Fibroblast of lung (primary cell): ENCODE measurements at regions not wholly inside any gene's neighbourhood (a gene's known extent, or its start where the extent isn't known, plus 50 kb on each side); places are given as distances from the start of the nearest gene placed in this dataset.

Experiments
- DNase-seq, 2 donors: peaks; one replicate each; pipeline versions ENCODE4 v3.0.0 to v3.0.0-alpha.2; 2010; ENCODE audit warnings: low read depth in 2 of 2
- H2AFZ ChIP-seq: 2 replicates; pipeline ENCODE4 v1.5.1; 2012; ENCODE audit warnings: low read length, control low read depth, inconsistent platforms
- H3K27ac ChIP-seq: 2 replicates; pipeline ENCODE4 v1.5.1; 2011; ENCODE audit warnings: low read length, control low read depth; ENCODE audit not compliant: insufficient read depth
- H3K27me3 ChIP-seq: 2 replicates; pipeline ENCODE4 v1.5.1; 2011; ENCODE audit warnings: mild to moderate bottlenecking, low read length; ENCODE audit not compliant: control insufficient read depth, insufficient read depth
- H3K36me3 ChIP-seq: 2 replicates; pipeline ENCODE4 v1.5.1; 2011; ENCODE audit warnings: low read length; ENCODE audit not compliant: control insufficient read depth, insufficient read depth
- H3K4me1 ChIP-seq: 2 replicates; pipeline ENCODE4 v1.5.1; 2011; ENCODE audit warnings: low read length; ENCODE audit not compliant: control insufficient read depth, insufficient read depth; ENCODE audit errors: extremely low read depth
- H3K4me2 ChIP-seq: 2 replicates; pipeline ENCODE4 v1.5.1; 2011; ENCODE audit warnings: low read length, control low read depth; ENCODE audit not compliant: insufficient read depth; ENCODE audit errors: extremely low read depth
- H3K4me3 ChIP-seq, 4 experiments: fragments of 200-600 bp in 1 of 4; sonication (generic) in 1 of 4; replicated peaks in 1 of 4; 2 replicates each; pipeline ENCODE4 v1.5.1; 2011 to 2016; ENCODE audit warnings: low read length in 4 of 4, low read depth in 3 of 4, mild to moderate bottlenecking in 3 of 4, control low read depth in 2 of 4, inconsistent platforms in 1 of 4, mixed read lengths in 1 of 4; ENCODE audit not compliant: insufficient read depth in 1 of 4; ENCODE audit errors: control extremely low read depth in 1 of 4
- H3K79me2 ChIP-seq: 2 replicates; pipeline ENCODE4 v1.5.1; 2012; ENCODE audit warnings: mild to moderate bottlenecking, low read length, inconsistent platforms; ENCODE audit not compliant: control insufficient read depth, insufficient read depth
- H3K9ac ChIP-seq: 2 replicates; pipeline ENCODE4 v1.5.1; 2011; ENCODE audit warnings: mild to moderate bottlenecking, low read length, control low read depth; ENCODE audit not compliant: insufficient read depth
- H3K9me3 ChIP-seq: 2 replicates; pipeline ENCODE4 v1.5.1; 2012; ENCODE audit warnings: low read depth, low read length; ENCODE audit not compliant: control insufficient read depth, insufficient read depth
- H4K20me1 ChIP-seq: 2 replicates; pipeline ENCODE4 v1.5.1; 2011; ENCODE audit warnings: low read length; ENCODE audit not compliant: control insufficient read depth, insufficient read depth; ENCODE audit errors: extremely low read depth
- CTCF ChIP-seq, 2 donors: IDR thresholded peaks in 1 of 2; conservative IDR thresholded peaks in 1 of 2; 1 replicate in 1 of 2; 2 replicates in 1 of 2; pipeline ENCODE4 v1.5.1; 2011 to 2012; ENCODE audit warnings: low read length in 2 of 2, control low read depth in 1 of 2, inconsistent platforms in 1 of 2, low read depth in 1 of 2, mild to moderate bottlenecking in 1 of 2
- EZH2 ChIP-seq: IDR thresholded peaks from 2 replicates; pipeline ENCODE4 v1.5.1; 2012; ENCODE audit warnings: low read length, control low read depth, mild to moderate bottlenecking; ENCODE audit errors: missing control alignments

- H2AFZ ChIP-seq = no peak overlapping the region
- DNase-seq = no peak
- H3K4me2 ChIP-seq = no peak overlapping the region
- no peaks in the 10 kb centered on the region for H3K4me1 ChIP-seq
- no peaks in the 10 kb centered on the region for H3K79me2 ChIP-seq
- TF ChIP-seq CTCF (conservative IDR thresholded peaks at IDR 0.05 in 1 of 2, IDR thresholded peaks at IDR 0.05 in 1 of 2; ENCODE audit: low read depth in 1 of 2, low read length in 2 of 2) (no peak), EZH2 (no peak)
- no peaks in the 10 kb centered on the region for H3K36me3 ChIP-seq
- no peaks in the 10 kb centered on the region for H3K27me3 ChIP-seq
- H3K27ac ChIP-seq = no peak overlapping the region
- H4K20me1 ChIP-seq = no peaks in the 10 kb centered on the region
- no peak overlapping the region for H3K4me3 ChIP-seq
- H3K9me3 ChIP-seq = no peaks in the 10 kb centered on the region
- no peak overlapping the region for H3K9ac ChIP-seq
These were observed 788.2 kb upstream of the ARPP21 start for GRCh38 chr3:34851137-34851536.

- H2AFZ ChIP-seq = no peak overlapping the region
- TF ChIP-seq CTCF (conservative IDR thresholded peaks at IDR 0.05 in 1 of 2, IDR thresholded peaks at IDR 0.05 in 1 of 2; ENCODE audit: low read depth in 1 of 2, low read length in 2 of 2) = no peak
- TF ChIP-seq EZH2 = no peak
- DNase-seq = no peak
These were observed 786.4 kb upstream of the ARPP21 start for GRCh38 chr3:34852844-34853439.

DNA sequence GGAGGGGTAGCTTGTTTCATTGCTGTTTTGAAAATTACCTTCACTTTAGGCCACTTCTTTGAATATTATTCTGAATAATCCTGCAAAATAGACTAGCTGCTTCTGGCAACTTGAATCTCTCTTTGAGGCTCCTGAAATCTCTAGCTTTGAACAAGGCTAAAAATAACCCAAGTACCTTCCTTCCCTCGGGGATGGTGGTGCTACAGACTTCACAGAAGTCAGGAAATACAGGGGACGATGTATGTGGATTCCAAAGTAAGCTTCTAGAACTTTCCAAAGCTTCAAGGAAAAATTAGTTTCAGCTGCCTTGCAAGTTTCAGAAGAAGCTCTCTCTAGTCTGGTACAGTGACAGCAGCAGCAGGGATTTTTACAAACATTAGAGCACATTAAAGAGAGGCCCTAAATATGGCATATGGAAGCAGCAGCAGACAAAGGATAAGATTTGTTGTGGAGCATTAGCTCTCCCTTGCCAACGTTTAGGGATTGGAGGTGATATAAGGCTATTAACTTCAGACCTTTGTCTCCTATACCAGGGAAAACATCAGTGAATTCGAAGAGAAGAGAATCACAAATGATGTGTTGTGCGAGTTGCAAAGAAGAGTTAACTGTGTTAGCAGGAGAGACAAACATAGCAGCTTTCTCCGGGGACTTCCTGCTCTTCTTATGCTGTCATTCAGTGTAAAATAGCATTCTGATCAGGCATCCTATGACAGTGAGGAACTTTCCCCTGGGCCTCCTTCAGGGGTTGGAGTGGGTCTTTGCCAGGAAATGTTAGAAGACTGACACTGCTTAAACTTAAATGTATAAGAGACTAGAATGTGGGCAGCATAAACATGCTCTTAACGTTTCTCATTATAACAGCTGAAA is 783.0 kb upstream of the ARPP21 start:
- Histone ChIP-seq H3K27me3 (no peaks in the 10 kb centered on the region), H3K4me3 (no peak overlapping the region), H2AFZ (no peak overlapping the region), H3K79me2 (no peaks in the 10 kb centered on the region), H4K20me1 (no peaks in the 10 kb centered on the region), H3K4me2 (no peak overlapping the region), H3K9me3 (no peaks in the 10 kb centered on the region), H3K4me1 (no peaks in the 10 kb centered on the region), H3K27ac (no peak overlapping the region), H3K36me3 (no peaks in the 10 kb centered on the region), H3K9ac (no peak overlapping the region)
- TF ChIP-seq CTCF (conservative IDR thresholded peaks at IDR 0.05 in 1 of 2, IDR thresholded peaks at IDR 0.05 in 1 of 2; ENCODE audit: low read depth in 1 of 2, low read length in 2 of 2) (no peak), EZH2 (no peak)
- no peak for DNase-seq

More at GRCh38 chr3:34852844-34853439, 786.4 kb upstream of the ARPP21 start:
- Histone ChIP-seq H3K9me3 (no peaks in the 10 kb centered on the region), H3K27me3 (no peaks in the 10 kb centered on the region), H3K27ac (no peak overlapping the region), H3K4me2 (no peak overlapping the region), H3K79me2 (no peaks in the 10 kb centered on the region), H4K20me1 (no peaks in the 10 kb centered on the region), H3K4me3 (no peak overlapping the region), H3K36me3 (no peaks in the 10 kb centered on the region), H3K9ac (no peak overlapping the region), H3K4me1 (no peaks in the 10 kb centered on the region)
